ENCODE measurements at regions not wholly inside any gene's neighbourhood (a gene's known extent, or its start where the extent isn't known, plus 50 kb on each side); places are given as distances from the start of the nearest gene placed in this dataset.

GRCh38 chr18:53894675-53895442 lies 329.6 kb downstream of the MBD2 start:
- H3K4me3 ChIP-seq (replicated peaks; ENCODE audit: low read depth, low read length), result no peak overlapping the region
- DNase-seq (ENCODE audit: extremely low read depth, low read depth), result no peak
- TF ChIP-seq CTCF (IDR thresholded peaks at IDR 0.05; ENCODE audit: low read depth, low read length, missing control alignments), result no peak

GRCh38 chr18:53887447-53887846 lies 337.0 kb downstream of the MBD2 start:
- no peak for TF ChIP-seq CTCF (IDR thresholded peaks at IDR 0.05; ENCODE audit: low read depth, low read length, missing control alignments)
- no peak overlapping the region for H3K4me3 ChIP-seq (replicated peaks; ENCODE audit: low read depth, low read length)
- DNase-seq (ENCODE audit: extremely low read depth, low read depth), result no peak

- DNase-seq (ENCODE audit: extremely low read depth, low read depth), result no peak
- no peak for TF ChIP-seq CTCF (IDR thresholded peaks at IDR 0.05; ENCODE audit: low read depth, low read length, missing control alignments)
- H3K4me3 ChIP-seq (replicated peaks; ENCODE audit: low read depth, low read length), result no peak overlapping the region
Observed at GRCh38 chr18:53886058-53886457, 338.4 kb downstream of the MBD2 start.

GRCh38 chr18:53883771-53884170 lies 340.7 kb downstream of the MBD2 start:
- no peak for DNase-seq (ENCODE audit: extremely low read depth, low read depth)
- no peak overlapping the region for H3K4me3 ChIP-seq (replicated peaks; ENCODE audit: low read depth, low read length)
- no peak for TF ChIP-seq CTCF (IDR thresholded peaks at IDR 0.05; ENCODE audit: low read depth, low read length, missing control alignments)

- no peak for DNase-seq (ENCODE audit: extremely low read depth, low read depth)
- no peak overlapping the region for H3K4me3 ChIP-seq (replicated peaks; ENCODE audit: low read depth, low read length)
- no peak for TF ChIP-seq CTCF (IDR thresholded peaks at IDR 0.05; ENCODE audit: low read depth, low read length, missing control alignments)
Observed at GRCh38 chr18:53874103-53874502, 350.4 kb downstream of the MBD2 start.

- TF ChIP-seq CTCF (IDR thresholded peaks at IDR 0.05; ENCODE audit: low read depth, low read length, missing control alignments), result no peak
- no peak overlapping the region for H3K4me3 ChIP-seq (replicated peaks; ENCODE audit: low read depth, low read length)
- no peak for DNase-seq (ENCODE audit: extremely low read depth, low read depth)
Observed at GRCh38 chr18:53864770-53865169, 359.7 kb downstream of the MBD2 start.

- H3K4me3 ChIP-seq (replicated peaks; ENCODE audit: low read depth, low read length), result no peak overlapping the region
- no peak for TF ChIP-seq CTCF (IDR thresholded peaks at IDR 0.05; ENCODE audit: low read depth, low read length, missing control alignments)
- no peak for DNase-seq (ENCODE audit: extremely low read depth, low read depth)
Observed at GRCh38 chr18:53862921-53863320, 361.5 kb downstream of the MBD2 start.

Data from HFF-Myc (cell line).